SK-N-SH treated with all-trans-retinoic acid at 6 μM for 48 hours (cell line): ENCODE measurements at regions not wholly inside any gene's neighbourhood (a gene's known extent, or its start where the extent isn't known, plus 50 kb on each side); places are given as distances from the start of the nearest gene placed in this dataset.
A peak's percentile ranks its signal among the peaks of the same experiment; 100 is the strongest.

Source experiments
- ATAC-seq: fragments of 200-7000 bp; cut with Tn5 transposase; 3 replicates; pipeline ENCODE4 v1.9.1; 2020; ENCODE audit warnings: mild to moderate bottlenecking, moderate library complexity
- ARNTL ChIP-seq: fragments of 450-650 bp; formaldehyde crosslinking; IDR thresholded peaks from 2 replicates; pipeline ENCODE4 v1.5.0; 2020; ENCODE audit warnings: low read depth, mild to moderate bottlenecking, moderate library complexity, borderline replicate concordance
- BACH2 ChIP-seq: fragments of 250-450 bp; sonication (Bioruptor Pico); IDR thresholded peaks from 2 replicates; pipeline ENCODE4 v1.9.0; 2021; ENCODE audit warnings: mild to moderate bottlenecking, borderline replicate concordance
- ESRRG ChIP-seq: fragments of 250-450 bp; sonication (Bioruptor Pico); IDR thresholded peaks from 2 replicates; pipeline ENCODE4 v1.6.1; 2021; ENCODE audit warnings: mild to moderate bottlenecking
- GLIS3 ChIP-seq: fragments of 250-450 bp; sonication (Bioruptor Pico); IDR thresholded peaks from 2 replicates; pipeline ENCODE4 v1.5.0; 2020; ENCODE audit warnings: mild to moderate bottlenecking, moderate library complexity
- ISL1 ChIP-seq: fragments of 250-450 bp; sonication (Bioruptor Pico); IDR thresholded peaks from 2 replicates; pipeline ENCODE4 v2.1.2; 2022; ENCODE audit warnings: mild to moderate bottlenecking, moderate library complexity
- OSR1 ChIP-seq: fragments of 250-450 bp; sonication (Bioruptor Pico); IDR thresholded peaks from 2 replicates; pipeline ENCODE4 v1.8.0; 2022; ENCODE audit warnings: moderate library complexity, mild to moderate bottlenecking, inconsistent platforms
- PPARA ChIP-seq: fragments of 250-450 bp; sonication (Bioruptor Pico); IDR thresholded peaks from 2 replicates; pipeline ENCODE4 v1.5.0; 2020; ENCODE audit warnings: mild to moderate bottlenecking, borderline replicate concordance
- RARB ChIP-seq: fragments of 250-450 bp; sonication (Bioruptor Pico); IDR thresholded peaks from 2 replicates; pipeline ENCODE4 v1.8.0; 2021; ENCODE audit warnings: mild to moderate bottlenecking, moderate library complexity
- SNAI2 ChIP-seq: fragments of 250-450 bp; sonication (Bioruptor Pico); IDR thresholded peaks from 2 replicates; pipeline ENCODE4 v1.5.0; 2020; ENCODE audit warnings: mild to moderate bottlenecking, moderate library complexity
- TCF4 ChIP-seq: fragments of 250-450 bp; sonication (Bioruptor Pico); IDR thresholded peaks from 2 replicates; pipeline ENCODE4 v1.8.0; 2021; ENCODE audit warnings: mild to moderate bottlenecking, moderate library complexity, borderline replicate concordance
- TOX ChIP-seq: fragments of 250-450 bp; sonication (Bioruptor Pico); IDR thresholded peaks from 2 replicates; pipeline ENCODE4 v1.8.0; 2021; ENCODE audit warnings: mild to moderate bottlenecking, moderate library complexity, borderline replicate concordance
- ZC3H10 ChIP-seq: fragments of 250-450 bp; sonication (Bioruptor Pico); IDR thresholded peaks from 2 replicates; pipeline ENCODE4 v1.5.1; 2021; ENCODE audit warnings: mild to moderate bottlenecking, moderate library complexity
- ZFP3 ChIP-seq: fragments of 250-450 bp; sonication (Bioruptor Pico); IDR thresholded peaks from 2 replicates; pipeline ENCODE4 v1.5.0; 2020; ENCODE audit warnings: mild to moderate bottlenecking, moderate library complexity
- ZFP30 ChIP-seq: fragments of 450-650 bp; formaldehyde crosslinking; IDR thresholded peaks from 2 replicates; pipeline ENCODE4 v1.5.0; 2022; ENCODE audit warnings: mild to moderate bottlenecking, moderate library complexity
- ZNF565 ChIP-seq: fragments of 450-650 bp; formaldehyde crosslinking; conservative IDR thresholded peaks from 2 replicates; pipeline ENCODE4 v1.5.0; 2020; ENCODE audit warnings: low read depth, mild to moderate bottlenecking, moderate library complexity
- ZNF70 ChIP-seq: fragments of 450-650 bp; formaldehyde crosslinking; IDR thresholded peaks from 2 replicates; pipeline ENCODE4 v1.5.0; 2020; ENCODE audit warnings: mild to moderate bottlenecking, moderate library complexity
- ZNF8 ChIP-seq: fragments of 450-650 bp; formaldehyde crosslinking; IDR thresholded peaks from 2 replicates; pipeline ENCODE4 v1.5.0; 2020; ENCODE audit warnings: mild to moderate bottlenecking, moderate library complexity
- TF ChIP-seq, protein P1 (sequence below): fragments of 250-450 bp; sonication (Bioruptor Pico); IDR thresholded peaks from 2 replicates; pipeline ENCODE4 v1.5.1; 2020; ENCODE audit warnings: low read depth, mild to moderate bottlenecking, moderate library complexity
- TF ChIP-seq, protein P2 (sequence below): fragments of 250-450 bp; sonication (Bioruptor Pico); IDR thresholded peaks from 2 replicates; pipeline ENCODE4 v1.5.1; 2021; ENCODE audit warnings: mild to moderate bottlenecking, moderate library complexity
- TF ChIP-seq, protein P3 (sequence below): fragments of 250-450 bp; sonication (Bioruptor Pico); IDR thresholded peaks from 2 replicates; pipeline ENCODE4 v1.5.0; 2020; ENCODE audit warnings: mild to moderate bottlenecking, moderate library complexity
- TF ChIP-seq, protein P4 (sequence below): fragments of 250-450 bp; sonication (Bioruptor Pico); IDR thresholded peaks from 2 replicates; pipeline ENCODE4 v1.8.0; 2020; ENCODE audit warnings: mild to moderate bottlenecking, moderate library complexity, borderline replicate concordance
- TF ChIP-seq, protein P5 (sequence below): fragments of 250-450 bp; sonication (Bioruptor Pico); IDR thresholded peaks from 2 replicates; pipeline ENCODE4 v1.8.0; 2021; ENCODE audit warnings: low read depth, mild to moderate bottlenecking, moderate library complexity, borderline replicate concordance

DNA sequence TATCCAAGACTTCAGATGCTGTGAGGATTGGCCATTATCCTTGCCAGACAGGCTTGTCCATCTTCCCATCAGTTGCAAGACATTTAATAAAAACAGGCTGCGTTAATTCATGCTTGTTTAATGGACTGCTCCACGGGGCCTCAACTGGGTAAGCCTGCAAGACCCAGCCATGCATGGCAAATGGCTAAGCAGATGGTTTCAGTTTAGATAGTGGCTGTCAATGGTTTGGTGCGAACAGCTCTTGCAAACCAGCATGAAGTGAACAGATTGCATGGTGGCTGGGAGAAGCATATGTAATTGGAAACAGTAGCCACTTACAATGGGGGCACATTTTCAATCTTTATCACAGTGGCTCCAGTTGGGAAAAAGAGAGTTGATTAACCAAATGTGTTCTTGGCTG lies 628.2 kb upstream of the KLF4 start:
- TF ChIP-seq, protein P1, sequence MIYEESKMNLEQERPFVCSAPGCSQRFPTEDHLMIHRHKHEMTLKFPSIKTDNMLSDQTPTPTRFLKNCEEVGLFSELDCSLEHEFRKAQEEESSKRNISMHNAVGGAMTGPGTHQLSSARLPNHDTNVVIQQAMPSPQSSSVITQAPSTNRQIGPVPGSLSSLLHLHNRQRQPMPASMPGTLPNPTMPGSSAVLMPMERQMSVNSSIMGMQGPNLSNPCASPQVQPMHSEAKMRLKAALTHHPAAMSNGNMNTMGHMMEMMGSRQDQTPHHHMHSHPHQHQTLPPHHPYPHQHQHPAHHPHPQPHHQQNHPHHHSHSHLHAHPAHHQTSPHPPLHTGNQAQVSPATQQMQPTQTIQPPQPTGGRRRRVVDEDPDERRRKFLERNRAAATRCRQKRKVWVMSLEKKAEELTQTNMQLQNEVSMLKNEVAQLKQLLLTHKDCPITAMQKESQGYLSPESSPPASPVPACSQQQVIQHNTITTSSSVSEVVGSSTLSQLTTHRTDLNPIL = no peak
- TF ChIP-seq TCF4 (peak; percentile 94), ZNF8 (CRISPR knock-in tag) (peak; percentile 38; the same call in 1 of the 2 replicates), RARB (CRISPR knock-in tag) (no peak), TOX (CRISPR knock-in tag) (no peak), PPARA (no peak), ZNF70 (CRISPR knock-in tag) (no peak; the same call in 1 of the 2 replicates)
- TF ChIP-seq, protein P2, sequence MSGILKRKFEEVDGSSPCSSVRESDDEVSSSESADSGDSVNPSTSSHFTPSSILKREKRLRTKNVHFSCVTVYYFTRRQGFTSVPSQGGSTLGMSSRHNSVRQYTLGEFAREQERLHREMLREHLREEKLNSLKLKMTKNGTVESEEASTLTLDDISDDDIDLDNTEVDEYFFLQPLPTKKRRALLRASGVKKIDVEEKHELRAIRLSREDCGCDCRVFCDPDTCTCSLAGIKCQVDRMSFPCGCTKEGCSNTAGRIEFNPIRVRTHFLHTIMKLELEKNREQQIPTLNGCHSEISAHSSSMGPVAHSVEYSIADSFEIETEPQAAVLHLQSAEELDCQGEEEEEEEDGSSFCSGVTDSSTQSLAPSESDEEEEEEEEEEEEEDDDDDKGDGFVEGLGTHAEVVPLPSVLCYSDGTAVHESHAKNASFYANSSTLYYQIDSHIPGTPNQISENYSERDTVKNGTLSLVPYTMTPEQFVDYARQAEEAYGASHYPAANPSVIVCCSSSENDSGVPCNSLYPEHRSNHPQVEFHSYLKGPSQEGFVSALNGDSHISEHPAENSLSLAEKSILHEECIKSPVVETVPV (CRISPR knock-in tag) = no peak
- peak; percentile 60; the same call in 1 of the 3 replicates for ATAC-seq

DNA sequence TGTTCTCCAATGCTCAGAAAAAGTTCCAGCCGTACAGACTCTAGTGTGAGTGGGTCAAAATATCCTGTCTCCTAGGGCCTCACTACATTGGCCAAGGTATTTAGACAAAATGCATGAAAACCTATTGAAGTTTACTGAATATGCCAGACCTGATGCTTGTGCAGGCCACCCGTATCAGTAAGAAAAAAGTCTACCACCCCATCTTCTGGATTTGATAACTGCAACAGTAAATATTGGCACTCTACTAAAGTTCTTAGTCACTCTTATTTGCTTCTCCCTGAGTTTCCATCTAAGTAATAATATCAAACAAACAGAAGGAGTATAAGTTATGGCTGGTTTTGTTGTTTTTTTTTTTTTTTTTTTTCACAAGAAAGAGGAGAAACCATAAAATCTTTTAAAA lies 627.7 kb upstream of the KLF4 start:
- no peak for TF ChIP-seq ISL1 (CRISPR knock-in tag)
- no peak for TF ChIP-seq ZFP30 (CRISPR knock-in tag)
- no peak for TF ChIP-seq BACH2 (CRISPR knock-in tag)
- TF ChIP-seq, protein P2 (CRISPR knock-in tag) = no peak
- no peak for TF ChIP-seq ZFP3
- no peak for TF ChIP-seq ZNF565
- no peak for TF ChIP-seq ZC3H10
- no peak for TF ChIP-seq ZNF70 (CRISPR knock-in tag)
- TF ChIP-seq OSR1 (CRISPR knock-in tag) = no peak
- TF ChIP-seq TOX (CRISPR knock-in tag) = no peak
- no peak for TF ChIP-seq TCF4
- TF ChIP-seq ARNTL (CRISPR knock-in tag) = no peak
- TF ChIP-seq, protein P1 = no peak
- TF ChIP-seq GLIS3 = no peak
- TF ChIP-seq SNAI2 (CRISPR knock-in tag) = no peak
- no peak for TF ChIP-seq ESRRG (CRISPR knock-in tag)
- TF ChIP-seq, all 23 proteins: peak for 0
- ATAC-seq = no peak

DNA sequence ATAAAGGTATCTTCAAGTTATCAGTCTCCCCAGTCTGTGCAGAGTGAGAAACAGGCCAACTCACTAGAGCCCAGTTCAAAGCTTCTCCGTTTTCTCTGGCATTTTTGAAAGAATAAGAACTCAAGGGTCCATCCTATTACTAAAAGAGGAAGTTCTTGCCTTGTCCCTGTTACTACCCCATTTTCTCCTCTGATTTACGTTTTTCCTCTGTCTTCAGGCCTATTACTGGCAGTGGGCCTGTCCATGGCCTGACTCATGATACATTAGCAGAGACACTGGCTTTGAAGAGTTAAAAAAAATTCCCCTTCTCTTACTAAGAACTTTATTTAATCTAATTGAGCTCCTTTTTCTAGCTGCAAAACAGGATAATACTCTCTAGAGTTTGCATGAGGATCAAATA lies 624.0 kb upstream of the KLF4 start:
- no peak for ATAC-seq
- no peak for TF ChIP-seq PPARA
- no peak for TF ChIP-seq BACH2 (CRISPR knock-in tag)
- TF ChIP-seq ESRRG (CRISPR knock-in tag) = no peak
- TF ChIP-seq OSR1 (CRISPR knock-in tag) = no peak
- TF ChIP-seq GLIS3 = no peak
- no peak for TF ChIP-seq ZC3H10
- TF ChIP-seq ZNF8 (CRISPR knock-in tag) = no peak
- TF ChIP-seq ZNF70 (CRISPR knock-in tag) = no peak
- TF ChIP-seq TOX (CRISPR knock-in tag) = no peak
- TF ChIP-seq, protein P3, sequence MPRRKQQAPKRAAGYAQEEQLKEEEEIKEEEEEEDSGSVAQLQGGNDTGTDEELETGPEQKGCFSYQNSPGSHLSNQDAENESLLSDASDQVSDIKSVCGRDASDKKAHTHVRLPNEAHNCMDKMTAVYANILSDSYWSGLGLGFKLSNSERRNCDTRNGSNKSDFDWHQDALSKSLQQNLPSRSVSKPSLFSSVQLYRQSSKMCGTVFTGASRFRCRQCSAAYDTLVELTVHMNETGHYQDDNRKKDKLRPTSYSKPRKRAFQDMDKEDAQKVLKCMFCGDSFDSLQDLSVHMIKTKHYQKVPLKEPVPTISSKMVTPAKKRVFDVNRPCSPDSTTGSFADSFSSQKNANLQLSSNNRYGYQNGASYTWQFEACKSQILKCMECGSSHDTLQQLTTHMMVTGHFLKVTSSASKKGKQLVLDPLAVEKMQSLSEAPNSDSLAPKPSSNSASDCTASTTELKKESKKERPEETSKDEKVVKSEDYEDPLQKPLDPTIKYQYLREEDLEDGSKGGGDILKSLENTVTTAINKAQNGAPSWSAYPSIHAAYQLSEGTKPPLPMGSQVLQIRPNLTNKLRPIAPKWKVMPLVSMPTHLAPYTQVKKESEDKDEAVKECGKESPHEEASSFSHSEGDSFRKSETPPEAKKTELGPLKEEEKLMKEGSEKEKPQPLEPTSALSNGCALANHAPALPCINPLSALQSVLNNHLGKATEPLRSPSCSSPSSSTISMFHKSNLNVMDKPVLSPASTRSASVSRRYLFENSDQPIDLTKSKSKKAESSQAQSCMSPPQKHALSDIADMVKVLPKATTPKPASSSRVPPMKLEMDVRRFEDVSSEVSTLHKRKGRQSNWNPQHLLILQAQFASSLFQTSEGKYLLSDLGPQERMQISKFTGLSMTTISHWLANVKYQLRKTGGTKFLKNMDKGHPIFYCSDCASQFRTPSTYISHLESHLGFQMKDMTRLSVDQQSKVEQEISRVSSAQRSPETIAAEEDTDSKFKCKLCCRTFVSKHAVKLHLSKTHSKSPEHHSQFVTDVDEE (CRISPR knock-in tag) = no peak
- no peak for TF ChIP-seq ISL1 (CRISPR knock-in tag)
- TF ChIP-seq, protein P4, sequence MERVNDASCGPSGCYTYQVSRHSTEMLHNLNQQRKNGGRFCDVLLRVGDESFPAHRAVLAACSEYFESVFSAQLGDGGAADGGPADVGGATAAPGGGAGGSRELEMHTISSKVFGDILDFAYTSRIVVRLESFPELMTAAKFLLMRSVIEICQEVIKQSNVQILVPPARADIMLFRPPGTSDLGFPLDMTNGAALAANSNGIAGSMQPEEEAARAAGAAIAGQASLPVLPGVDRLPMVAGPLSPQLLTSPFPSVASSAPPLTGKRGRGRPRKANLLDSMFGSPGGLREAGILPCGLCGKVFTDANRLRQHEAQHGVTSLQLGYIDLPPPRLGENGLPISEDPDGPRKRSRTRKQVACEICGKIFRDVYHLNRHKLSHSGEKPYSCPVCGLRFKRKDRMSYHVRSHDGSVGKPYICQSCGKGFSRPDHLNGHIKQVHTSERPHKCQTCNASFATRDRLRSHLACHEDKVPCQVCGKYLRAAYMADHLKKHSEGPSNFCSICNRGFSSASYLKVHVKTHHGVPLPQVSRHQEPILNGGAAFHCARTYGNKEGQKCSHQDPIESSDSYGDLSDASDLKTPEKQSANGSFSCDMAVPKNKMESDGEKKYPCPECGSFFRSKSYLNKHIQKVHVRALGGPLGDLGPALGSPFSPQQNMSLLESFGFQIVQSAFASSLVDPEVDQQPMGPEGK (CRISPR knock-in tag) = no peak
- TF ChIP-seq TCF4 = no peak
- TF ChIP-seq, protein P2 (CRISPR knock-in tag) = no peak
- no peak for TF ChIP-seq RARB (CRISPR knock-in tag)
- TF ChIP-seq SNAI2 (CRISPR knock-in tag) = no peak
- no peak for TF ChIP-seq ZFP3
- TF ChIP-seq, protein P5, sequence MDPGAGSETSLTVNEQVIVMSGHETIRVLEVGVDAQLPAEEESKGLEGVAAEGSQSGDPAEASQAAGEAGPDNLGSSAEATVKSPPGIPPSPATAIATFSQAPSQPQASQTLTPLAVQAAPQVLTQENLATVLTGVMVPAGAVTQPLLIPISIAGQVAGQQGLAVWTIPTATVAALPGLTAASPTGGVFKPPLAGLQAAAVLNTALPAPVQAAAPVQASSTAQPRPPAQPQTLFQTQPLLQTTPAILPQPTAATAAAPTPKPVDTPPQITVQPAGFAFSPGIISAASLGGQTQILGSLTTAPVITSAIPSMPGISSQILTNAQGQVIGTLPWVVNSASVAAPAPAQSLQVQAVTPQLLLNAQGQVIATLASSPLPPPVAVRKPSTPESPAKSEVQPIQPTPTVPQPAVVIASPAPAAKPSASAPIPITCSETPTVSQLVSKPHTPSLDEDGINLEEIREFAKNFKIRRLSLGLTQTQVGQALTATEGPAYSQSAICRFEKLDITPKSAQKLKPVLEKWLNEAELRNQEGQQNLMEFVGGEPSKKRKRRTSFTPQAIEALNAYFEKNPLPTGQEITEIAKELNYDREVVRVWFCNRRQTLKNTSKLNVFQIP (CRISPR knock-in tag) = no peak
- no peak for TF ChIP-seq ZFP30 (CRISPR knock-in tag)
